Body of pancreas (tissue), 4 donors: ENCODE measurements at regions not wholly inside any gene's neighbourhood (a gene's known extent, or its start where the extent isn't known, plus 50 kb on each side); places are given as distances from the start of the nearest gene placed in this dataset.

Experiments used
- POLR2A ChIP-seq, 3 donors: fragments of 450-650 bp; IDR thresholded peaks; one replicate each; pipeline ENCODE4 v1.6.1; 2016; ENCODE audit warnings: antibody characterized with exemption in 3 of 3, mild to moderate bottlenecking in 2 of 3
- TF ChIP-seq, protein P1 (sequence below), 7 experiments: fragments of 450-650 bp in 4 of 7; fragments of 200-600 bp in 3 of 7; sonication (generic) in 3 of 7; IDR thresholded peaks; one replicate each; pipeline ENCODE4 v1.5.1; 2016 to 2019; ENCODE audit warnings: antibody characterized with exemption in 7 of 7

DNA sequence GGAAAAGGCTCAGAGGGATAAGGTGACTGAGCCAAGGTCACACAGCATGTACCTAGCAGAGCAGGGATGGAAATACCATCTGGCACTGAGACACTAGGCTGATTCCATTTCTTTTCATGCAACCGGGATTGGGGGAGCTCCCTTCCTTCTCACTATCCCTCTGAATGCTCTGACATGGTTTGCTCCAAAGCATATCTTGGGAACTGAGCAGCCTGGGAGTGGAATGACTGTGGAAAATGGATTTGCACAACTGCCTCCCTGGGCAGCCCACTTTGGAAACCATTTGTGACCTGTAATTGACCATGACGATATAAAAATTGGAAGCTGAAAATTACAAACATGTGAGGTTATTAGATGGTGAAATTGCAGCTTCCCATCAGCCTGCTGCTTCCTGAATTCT lies 309.0 kb upstream of the CHD6 start:
- TF ChIP-seq, protein P1, sequence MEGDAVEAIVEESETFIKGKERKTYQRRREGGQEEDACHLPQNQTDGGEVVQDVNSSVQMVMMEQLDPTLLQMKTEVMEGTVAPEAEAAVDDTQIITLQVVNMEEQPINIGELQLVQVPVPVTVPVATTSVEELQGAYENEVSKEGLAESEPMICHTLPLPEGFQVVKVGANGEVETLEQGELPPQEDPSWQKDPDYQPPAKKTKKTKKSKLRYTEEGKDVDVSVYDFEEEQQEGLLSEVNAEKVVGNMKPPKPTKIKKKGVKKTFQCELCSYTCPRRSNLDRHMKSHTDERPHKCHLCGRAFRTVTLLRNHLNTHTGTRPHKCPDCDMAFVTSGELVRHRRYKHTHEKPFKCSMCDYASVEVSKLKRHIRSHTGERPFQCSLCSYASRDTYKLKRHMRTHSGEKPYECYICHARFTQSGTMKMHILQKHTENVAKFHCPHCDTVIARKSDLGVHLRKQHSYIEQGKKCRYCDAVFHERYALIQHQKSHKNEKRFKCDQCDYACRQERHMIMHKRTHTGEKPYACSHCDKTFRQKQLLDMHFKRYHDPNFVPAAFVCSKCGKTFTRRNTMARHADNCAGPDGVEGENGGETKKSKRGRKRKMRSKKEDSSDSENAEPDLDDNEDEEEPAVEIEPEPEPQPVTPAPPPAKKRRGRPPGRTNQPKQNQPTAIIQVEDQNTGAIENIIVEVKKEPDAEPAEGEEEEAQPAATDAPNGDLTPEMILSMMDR (IDR thresholded peaks at IDR 0.05), result no peak
- TF ChIP-seq POLR2A (IDR thresholded peaks at IDR 0.05), result no peak
